ENCODE measurements at regions not wholly inside any gene's neighbourhood (a gene's known extent, or its start where the extent isn't known, plus 50 kb on each side); places are given as distances from the start of the nearest gene placed in this dataset.
"Not testable (repeated sequence)": the region's sequence is repeated elsewhere in the genome, so short reads cannot be mapped to it uniquely, and the experiment has no call there.

DNA sequence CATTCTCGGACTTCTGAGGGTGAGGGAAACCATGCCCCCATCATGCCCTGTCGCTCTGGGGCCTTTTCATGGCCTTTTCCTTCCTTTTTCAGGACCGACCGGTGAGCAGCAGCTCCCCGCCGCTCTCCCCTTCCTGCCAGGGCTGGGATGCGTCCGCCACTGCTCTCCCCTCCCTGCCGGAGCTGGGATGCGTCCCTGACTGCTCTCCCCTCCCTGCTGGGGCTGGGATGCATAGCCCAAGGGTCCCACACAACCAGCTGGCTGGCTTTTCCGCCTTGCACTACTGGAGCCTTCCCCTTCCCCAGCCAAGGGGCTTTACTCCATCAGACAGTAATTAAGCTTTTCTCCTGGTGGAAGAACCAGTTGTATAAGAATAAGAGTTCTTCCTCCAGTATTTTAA is 129.7 kb upstream of the COBL start:
- no peak for DNase-seq (ENCODE audit: low spot score)

- DNase-seq (ENCODE audit: low spot score) = no peak
These were observed 128.3 kb upstream of the COBL start for GRCh38 chr7:51444936-51445335.

DNA sequence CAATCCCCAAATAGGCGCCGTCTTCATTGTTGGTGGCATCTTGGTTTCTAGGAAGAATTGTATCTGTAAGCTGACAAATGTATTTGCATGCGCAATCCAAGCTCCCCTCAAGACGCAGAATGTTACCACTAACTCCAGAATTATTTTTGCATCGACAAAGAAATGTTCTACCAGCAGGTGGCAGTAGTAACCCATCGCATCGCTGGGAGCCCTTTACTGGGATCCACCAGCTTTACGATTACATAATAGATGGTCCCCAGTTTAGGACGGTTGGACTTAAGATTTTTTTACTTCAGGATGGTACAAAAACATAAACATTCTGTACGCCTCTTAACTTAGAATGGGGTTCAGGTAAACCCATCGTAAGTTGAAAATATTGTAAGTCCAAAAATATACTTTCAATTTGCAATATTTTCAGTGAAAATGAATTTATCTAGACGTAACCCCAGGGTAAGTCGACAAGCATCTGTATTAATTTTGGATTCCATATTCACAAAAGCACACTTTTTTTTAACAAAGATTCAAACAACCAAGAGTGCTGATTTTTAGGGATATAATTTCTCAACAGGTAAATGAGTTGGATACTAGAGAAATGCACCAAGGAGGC is 114.0 kb upstream of the COBL start:
- peak; percentile 52 for DNase-seq (ENCODE audit: low spot score)

- no peak for DNase-seq (ENCODE audit: low spot score)
These were observed 111.7 kb upstream of the COBL start for GRCh38 chr7:51428217-51428887.

GRCh38 chr7:51426163-51426562 is 109.6 kb upstream of the COBL start:
- no peak for DNase-seq (ENCODE audit: low spot score)

DNA sequence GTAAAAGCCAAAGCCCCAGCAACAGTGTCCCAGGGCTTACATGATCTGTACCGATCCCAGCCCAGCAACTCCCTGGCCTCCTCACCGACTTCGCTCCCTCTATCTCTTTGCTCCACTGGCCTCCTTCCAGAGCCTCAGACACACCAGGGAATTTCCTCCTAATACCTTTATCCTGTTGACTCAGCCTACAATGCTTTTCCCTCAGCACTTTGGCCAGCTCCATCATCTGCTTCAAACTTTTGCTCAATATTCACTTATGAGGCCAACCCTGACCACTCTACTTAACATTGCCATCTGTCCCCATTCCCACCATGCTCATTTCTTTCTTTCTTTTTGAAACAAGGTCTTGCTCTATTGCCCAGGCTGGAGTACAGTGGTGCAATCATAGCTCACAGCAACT is 93.3 kb upstream of the COBL start:
- DNase-seq (ENCODE audit: low spot score) = not testable (repeated sequence)

DNA sequence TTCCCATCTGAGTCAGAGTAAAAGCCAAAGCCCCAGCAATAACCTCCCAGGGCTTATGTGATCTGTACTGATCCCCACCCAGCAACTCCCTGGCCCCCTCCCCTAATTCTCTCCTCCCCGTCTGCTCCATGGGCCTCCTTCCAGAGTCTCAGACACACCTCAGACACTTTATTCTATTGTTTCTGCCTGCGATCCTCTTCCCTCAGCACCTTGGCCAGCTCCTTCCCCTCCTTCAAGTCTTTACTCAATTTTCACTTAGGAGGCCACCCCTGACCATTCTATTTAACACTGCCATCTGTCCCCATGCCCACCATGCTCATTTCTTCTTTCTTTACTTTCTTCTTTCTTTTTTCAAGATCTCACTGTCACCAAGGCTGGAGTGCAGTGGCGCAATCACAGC is 81.0 kb upstream of the COBL start:
- not testable (repeated sequence) for DNase-seq (ENCODE audit: low spot score)

GRCh38 chr7:51393003-51393402 is 76.4 kb upstream of the COBL start:
- DNase-seq (ENCODE audit: low spot score) = not testable (repeated sequence)

GRCh38 chr7:51389952-51390351 is 73.3 kb upstream of the COBL start:
- DNase-seq (ENCODE audit: low spot score) = not testable (repeated sequence)

DNA sequence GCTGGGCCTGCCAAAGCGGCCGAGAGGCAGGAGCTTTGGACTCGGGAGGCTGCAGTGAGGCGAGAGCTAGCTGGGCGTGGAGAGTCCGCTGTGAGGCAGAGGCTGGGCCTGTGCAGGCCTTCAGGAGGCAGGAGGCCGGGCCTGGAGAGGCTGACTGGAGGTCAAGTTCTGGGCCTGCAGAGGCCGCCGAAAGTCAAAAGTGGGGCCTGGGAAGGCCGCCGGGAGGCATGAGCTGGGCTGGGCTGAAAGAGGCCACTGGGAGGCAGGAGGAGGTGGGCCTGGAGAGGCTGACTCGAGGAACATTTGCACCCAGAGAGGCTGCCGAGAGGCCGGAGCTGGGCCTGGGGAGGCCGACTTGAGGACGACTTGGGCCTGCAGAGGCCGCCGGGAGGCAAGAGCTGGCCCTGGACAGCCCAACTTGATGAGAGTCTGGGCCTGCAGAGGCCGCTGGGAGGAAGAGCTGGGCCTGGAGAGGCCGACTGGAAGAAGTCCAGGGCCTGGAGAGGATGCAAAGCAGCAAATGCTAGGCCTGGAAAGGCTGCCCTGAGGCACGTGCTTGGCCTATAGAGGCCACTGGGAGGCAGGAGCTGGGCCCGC is 72.7 kb upstream of the COBL start:
- DNase-seq (ENCODE audit: low spot score) = not testable (repeated sequence)

- not testable (repeated sequence) for DNase-seq (ENCODE audit: low spot score)
These were observed 71.6 kb upstream of the COBL start for GRCh38 chr7:51388241-51388640.

- DNase-seq (ENCODE audit: low spot score) = not testable (repeated sequence)
These were observed 70.4 kb upstream of the COBL start for GRCh38 chr7:51386806-51387568.

DNA sequence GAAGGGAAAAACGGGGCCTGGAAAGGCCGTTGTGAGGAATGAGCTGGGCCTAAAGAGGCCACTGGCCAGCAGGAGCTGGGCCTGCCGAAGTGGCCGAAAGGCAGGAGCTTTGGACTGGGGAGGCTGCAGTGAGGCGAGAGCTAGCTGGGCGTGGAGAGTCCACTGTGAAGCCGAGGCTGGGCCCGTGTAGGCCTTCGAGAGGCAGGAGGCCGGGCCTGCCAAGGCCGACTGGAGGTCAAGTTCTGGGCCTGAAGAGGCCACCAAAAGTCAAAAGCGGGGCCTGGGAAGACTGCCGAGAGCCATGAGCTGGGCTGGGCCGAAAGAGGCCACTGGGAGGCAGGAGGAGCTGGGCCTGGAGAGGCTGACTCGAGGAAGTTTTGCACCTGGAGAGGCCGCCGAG is 69.6 kb upstream of the COBL start:
- not testable (repeated sequence) for DNase-seq (ENCODE audit: low spot score)

- DNase-seq (ENCODE audit: low spot score) = not testable (repeated sequence)
These were observed 65.6 kb upstream of the COBL start for GRCh38 chr7:51382243-51382642.

- DNase-seq (ENCODE audit: low spot score) = no peak
These were observed 59.9 kb upstream of the COBL start for GRCh38 chr7:51376420-51377092.

DNA sequence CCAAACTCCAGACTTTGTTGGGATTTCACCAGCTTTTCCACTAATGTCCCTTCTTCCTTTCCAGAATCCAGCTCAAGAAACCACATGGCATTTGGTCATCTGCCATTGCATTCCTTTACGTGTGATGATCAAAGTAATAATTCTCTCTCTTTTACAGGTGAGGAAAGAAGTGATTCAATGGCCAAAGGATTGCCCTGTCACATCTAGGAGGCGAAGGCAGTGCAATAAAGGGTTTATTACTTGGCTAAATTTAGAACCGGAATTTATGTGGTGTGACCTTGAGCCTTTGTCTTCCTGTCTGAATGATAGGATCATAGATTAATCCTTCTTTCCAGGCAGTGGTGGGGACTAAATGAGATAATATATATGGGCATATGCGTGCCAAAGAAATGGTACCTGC is 58.3 kb upstream of the COBL start:
- DNase-seq (ENCODE audit: low spot score) = no peak

- DNase-seq (ENCODE audit: low spot score) = not testable (repeated sequence)
These were observed 57.0 kb upstream of the COBL start for GRCh38 chr7:51373607-51374006.

GRCh38 chr7:51369746-51370145 is 53.1 kb upstream of the COBL start:
- DNase-seq (ENCODE audit: low spot score) = no peak

DNA sequence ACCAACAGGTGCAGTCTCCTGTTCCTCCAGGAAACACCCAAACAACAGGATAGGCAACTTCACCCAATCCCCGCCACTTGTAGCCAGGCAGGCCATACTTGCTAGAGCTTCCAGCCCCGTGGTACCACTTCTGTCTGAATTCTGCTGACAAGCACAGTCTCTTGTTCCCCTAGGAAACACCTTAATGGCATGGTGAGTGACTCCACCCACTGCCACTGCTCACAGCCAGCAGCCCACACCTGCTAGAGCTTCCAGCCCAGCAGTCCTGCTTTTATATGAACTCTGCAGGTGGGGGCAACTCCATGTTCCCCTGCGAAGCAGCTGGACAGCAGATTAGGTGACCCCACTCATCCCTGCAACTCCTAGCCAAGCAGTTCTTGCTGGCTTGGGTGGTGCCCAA is 52.6 kb upstream of the COBL start:
- DNase-seq (ENCODE audit: low spot score) = not testable (repeated sequence)

- DNase-seq (ENCODE audit: low spot score) = no peak
These were observed 51.7 kb upstream of the COBL start for GRCh38 chr7:51368334-51368733.

GRCh38 chr7:51367614-51367968 is 51.0 kb upstream of the COBL start:
- DNase-seq (ENCODE audit: low spot score) = no peak

- DNase-seq (ENCODE audit: low spot score) = peak; percentile 18
These were observed 50.5 kb upstream of the COBL start for GRCh38 chr7:51366930-51367613.
